H9 (cell line): ENCODE measurements at regions not wholly inside any gene's neighbourhood (a gene's known extent, or its start where the extent isn't known, plus 50 kb on each side); places are given as distances from the start of the nearest gene placed in this dataset.

Experiments used
- DNase-seq: peaks from one replicate; pipeline ENCODE4 v3.0.0-alpha.2; 2017
- H2AFZ ChIP-seq: one replicate; pipeline ENCODE4 v1.6.1; 2013; ENCODE audit warnings: mild to moderate bottlenecking, low read length, control low read depth, moderate library complexity
- H2AK5ac ChIP-seq: 2 replicates; pipeline ENCODE4 v1.6.1; 2013; ENCODE audit warnings: low read length, control low read depth, mixed read lengths; ENCODE audit not compliant: insufficient read length
- H2BK120ac ChIP-seq: one replicate; pipeline ENCODE4 v1.6.1; 2013; ENCODE audit warnings: low read depth, mild to moderate bottlenecking, low read length, control low read depth, inconsistent platforms; ENCODE audit not compliant: poor library complexity, severe bottlenecking
- H2BK12ac ChIP-seq: 2 replicates; pipeline ENCODE4 v1.6.1; 2013; ENCODE audit warnings: low read length, control low read depth, mixed read lengths, low read depth; ENCODE audit not compliant: insufficient read length
- H2BK15ac ChIP-seq: 2 replicates; pipeline ENCODE4 v1.6.1; 2013; ENCODE audit warnings: low read depth, low read length, control low read depth
- H2BK20ac ChIP-seq: one replicate; pipeline ENCODE4 v1.6.1; 2013; ENCODE audit warnings: low read depth, mild to moderate bottlenecking, low read length, control low read depth, inconsistent platforms; ENCODE audit not compliant: poor library complexity, severe bottlenecking
- H2BK5ac ChIP-seq: 2 replicates; pipeline ENCODE4 v1.6.1; 2013; ENCODE audit warnings: low read length, control low read depth, mixed read lengths; ENCODE audit not compliant: insufficient read length
- H3K14ac ChIP-seq: 2 replicates; pipeline ENCODE4 v1.6.1; 2013; ENCODE audit warnings: low read length, control low read depth; ENCODE audit not compliant: insufficient read depth
- H3K18ac ChIP-seq: 2 replicates; pipeline ENCODE4 v1.6.1; 2013; ENCODE audit warnings: low read depth, mild to moderate bottlenecking, mixed read lengths, low read length, control low read depth; ENCODE audit not compliant: insufficient read length
- H3K23ac ChIP-seq: 2 replicates; pipeline ENCODE4 v1.6.1; 2013; ENCODE audit warnings: low read length, control low read depth, mixed read lengths, low read depth; ENCODE audit not compliant: insufficient read length
- H3K23me2 ChIP-seq: 2 replicates; pipeline ENCODE4 v1.6.1; 2013; ENCODE audit warnings: low read depth, mild to moderate bottlenecking, mixed read lengths, low read length, control low read depth; ENCODE audit not compliant: insufficient read length, poor library complexity, severe bottlenecking
- H3K27ac ChIP-seq: 2 replicates; pipeline ENCODE4 v1.5.1; 2013; ENCODE audit warnings: low read length, control low read depth, mixed read lengths, low read depth; ENCODE audit not compliant: insufficient read length
- H3K27me3 ChIP-seq: 2 replicates; pipeline ENCODE4 v1.6.1; 2013; ENCODE audit warnings: low read length, control low read depth, inconsistent platforms; ENCODE audit not compliant: insufficient read depth
- H3K4ac ChIP-seq: 2 replicates; pipeline ENCODE4 v1.6.1; 2013; ENCODE audit warnings: low read depth, mild to moderate bottlenecking, control low read depth, inconsistent platforms, low read length, moderate library complexity
- H3K4me1 ChIP-seq: 2 replicates; pipeline ENCODE4 v1.6.1; 2013; ENCODE audit warnings: low read length, control low read depth, inconsistent platforms; ENCODE audit not compliant: insufficient read depth
- H3K4me2 ChIP-seq: 2 replicates; pipeline ENCODE4 v1.6.1; 2013; ENCODE audit warnings: low read length, control low read depth, mixed read lengths; ENCODE audit not compliant: insufficient read length, insufficient read depth
- H3K56ac ChIP-seq: 2 replicates; pipeline ENCODE4 v1.6.1; 2013; ENCODE audit warnings: low read depth, mild to moderate bottlenecking, mixed read lengths, low read length, control low read depth; ENCODE audit not compliant: insufficient read length
- H3K79me1 ChIP-seq: 2 replicates; pipeline ENCODE4 v1.6.1; 2013; ENCODE audit warnings: low read depth, mild to moderate bottlenecking, moderate library complexity, low read length, control low read depth, inconsistent platforms; ENCODE audit not compliant: insufficient read depth, poor library complexity, severe bottlenecking
- H3K79me2 ChIP-seq: 2 replicates; pipeline ENCODE4 v1.6.1; 2013; ENCODE audit warnings: low read length, control low read depth, inconsistent platforms; ENCODE audit not compliant: insufficient read depth
- H3K9ac ChIP-seq: 2 replicates; pipeline ENCODE4 v1.6.1; 2013; ENCODE audit warnings: low read length, control low read depth, mixed read lengths; ENCODE audit not compliant: insufficient read length; ENCODE audit errors: extremely low read depth
- H3K9me3 ChIP-seq: one replicate; pipeline ENCODE4 v1.6.1; 2013; ENCODE audit warnings: low read depth, low read length, inconsistent platforms; ENCODE audit not compliant: control insufficient read depth
- H3T11ph ChIP-seq: one replicate; pipeline ENCODE4 v1.6.1; 2013; ENCODE audit warnings: mild to moderate bottlenecking, low read length, control low read depth, inconsistent platforms
- H4K20me1 ChIP-seq: one replicate; pipeline ENCODE4 v1.6.1; 2013; ENCODE audit not compliant: control insufficient read depth, insufficient read length, insufficient read depth
- H4K5ac ChIP-seq: 2 replicates; pipeline ENCODE4 v1.6.1; 2013; ENCODE audit warnings: low read depth, mild to moderate bottlenecking, mixed read lengths, low read length, control low read depth; ENCODE audit not compliant: insufficient read length
- H4K8ac ChIP-seq: replicated peaks from 2 replicates; pipeline ENCODE4 v1.6.1; 2013; ENCODE audit warnings: low read length, control low read depth, mixed read lengths, low read depth; ENCODE audit not compliant: insufficient read length
- H4K91ac ChIP-seq: 2 replicates; pipeline ENCODE4 v1.6.1; 2013; ENCODE audit warnings: low read depth, mild to moderate bottlenecking, moderate library complexity, mixed read lengths, low read length, control low read depth; ENCODE audit not compliant: insufficient read length
- H3K27ac Mint-ChIP-seq, 3 experiments: 2 replicates in 2 of 3; 3 replicates in 1 of 3; pipeline ENCODE4 v1.8.0; 2020 to 2021; ENCODE audit warnings: mixed read lengths in 3 of 3, mild to moderate bottlenecking in 1 of 3, moderate library complexity in 1 of 3
- H3K27me3 Mint-ChIP-seq: 2 replicates; pipeline ENCODE4 v1.8.0; 2021; ENCODE audit warnings: low read depth, mild to moderate bottlenecking, moderate library complexity, mixed read lengths
- H3K36me3 Mint-ChIP-seq, 3 experiments: 2 replicates in 2 of 3; 3 replicates in 1 of 3; pipeline ENCODE4 v1.8.0; 2020 to 2021; ENCODE audit warnings: low read depth in 3 of 3, mixed read lengths in 3 of 3; ENCODE audit not compliant: insufficient read depth in 1 of 3
- H3K4me1 Mint-ChIP-seq, 2 experiments: 2 replicates each; pipeline ENCODE4 v1.8.0; 2020; ENCODE audit warnings: mixed read lengths in 2 of 2
- H3K4me3 Mint-ChIP-seq, 2 experiments: 2 replicates in 1 of 2; 3 replicates in 1 of 2; pipeline ENCODE4 v1.8.0; 2020 to 2021; ENCODE audit warnings: mild to moderate bottlenecking in 2 of 2, mixed read lengths in 2 of 2, moderate library complexity in 1 of 2
- H3K9me3 Mint-ChIP-seq, 2 experiments: 2 replicates in 1 of 2; 3 replicates in 1 of 2; pipeline ENCODE4 v1.8.0; 2020; ENCODE audit warnings: mild to moderate bottlenecking in 2 of 2, mixed read lengths in 2 of 2, moderate library complexity in 1 of 2
- CTCF ChIP-seq: fragments of 200-600 bp; sonication (generic); conservative IDR thresholded peaks from 3 replicates; pipeline ENCODE4 v1.8.0; 2021; ENCODE audit warnings: antibody characterized with exemption, mild to moderate bottlenecking

GRCh38 chr6:50961611-50962010 is 142.9 kb downstream of the TFAP2B start:
- no peak overlapping the region for H3K4me3 Mint-ChIP-seq

More at GRCh38 chr6:50961611-50962010, 142.9 kb downstream of the TFAP2B start:
- H3K4me1 ChIP-seq, result no peaks in the 10 kb centered on the region
- no peak overlapping the region for H3K4ac ChIP-seq
- no peak overlapping the region for H3K4me2 ChIP-seq
- H3K23ac ChIP-seq, result no peak overlapping the region
- no peak overlapping the region for H3K18ac ChIP-seq
- H3K14ac ChIP-seq, result no peak overlapping the region
- Mint-ChIP-seq H3K4me1 (no peaks in the 10 kb centered on the region; a peak in 1 of 4 replicates), H3K9me3 (no peaks in the 10 kb centered on the region), H3K27me3 (no peaks in the 10 kb centered on the region; the same call in 1 of the 2 replicates), H3K27ac (no peak overlapping the region), H3K36me3 (no peaks in the 10 kb centered on the region; a peak in 1 of 7 replicates)
- H3K79me2 ChIP-seq, result no peaks in the 10 kb centered on the region
- H2BK5ac ChIP-seq, result no peak overlapping the region
- H3K79me1 ChIP-seq, result no peaks in the 10 kb centered on the region
- H2AK5ac ChIP-seq, result no peak overlapping the region
- no peak for TF ChIP-seq CTCF
- no peak for DNase-seq
- no peaks in the 10 kb centered on the region for H3K23me2 ChIP-seq
- H3T11ph ChIP-seq, result no peak overlapping the region
- no peak overlapping the region for H3K27ac ChIP-seq
- no peak overlapping the region for H2BK20ac ChIP-seq
- H2BK15ac ChIP-seq, result no peak overlapping the region
- H2AFZ ChIP-seq, result no peak overlapping the region
- H2BK120ac ChIP-seq, result no peak overlapping the region
- H3K27me3 ChIP-seq, result no peaks in the 10 kb centered on the region
- H3K9me3 ChIP-seq, result no peaks in the 10 kb centered on the region
- H3K56ac ChIP-seq, result no peak overlapping the region
- H4K5ac ChIP-seq, result no peak overlapping the region
- no peak overlapping the region for H2BK12ac ChIP-seq
- no peak overlapping the region for H4K8ac ChIP-seq
- no peak overlapping the region for H3K9ac ChIP-seq
- no peaks in the 10 kb centered on the region for H4K20me1 ChIP-seq
- no peak overlapping the region for H4K91ac ChIP-seq
